GM23338 (cell line): ENCODE measurements at regions not wholly inside any gene's neighbourhood (a gene's known extent, or its start where the extent isn't known, plus 50 kb on each side); places are given as distances from the start of the nearest gene placed in this dataset.

Source experiments
- ATAC-seq: fragments of 200-7000 bp; cut with Tn5 transposase; 3 replicates; pipeline ENCODE4 v1.9.1; 2020
- DNase-seq: peaks from one replicate; pipeline ENCODE4 v3.0.0-alpha.2; 2015; ENCODE audit warnings: low spot score
- H2AFZ ChIP-seq: fragments of 200-600 bp; sonication (generic); 2 replicates; pipeline ENCODE4 v1.8.0; 2016; ENCODE audit warnings: antibody characterized with exemption, mild to moderate bottlenecking, moderate library complexity
- H3F3A ChIP-seq: fragments of 200-600 bp; sonication (generic); replicated peaks from 2 replicates; pipeline ENCODE4 v1.8.0; 2017; ENCODE audit warnings: antibody characterized with exemption, mixed run types, low read depth
- H3K27ac ChIP-seq: fragments of 200-600 bp; sonication (generic); 2 replicates; pipeline ENCODE4 v1.6.1; 2016; ENCODE audit warnings: low read depth
- H3K27me3 ChIP-seq: fragments of 200-600 bp; sonication (generic); 2 replicates; pipeline ENCODE4 v1.8.0; 2016; ENCODE audit warnings: mild to moderate bottlenecking, mixed run types, moderate library complexity; ENCODE audit not compliant: insufficient read depth
- H3K36me3 ChIP-seq: fragments of 200-600 bp; sonication (generic); 2 replicates; pipeline ENCODE4 v1.8.0; 2016; ENCODE audit warnings: mild to moderate bottlenecking; ENCODE audit not compliant: insufficient read depth
- H3K4me1 ChIP-seq: fragments of 200-600 bp; sonication (generic); 2 replicates; pipeline ENCODE4 v1.8.0; 2016; ENCODE audit warnings: mild to moderate bottlenecking, moderate library complexity; ENCODE audit not compliant: insufficient read depth
- H3K4me2 ChIP-seq: fragments of 200-600 bp; sonication (generic); 2 replicates; pipeline ENCODE4 v1.7.1; 2017; ENCODE audit warnings: mixed run types
- H3K4me3 ChIP-seq: fragments of 200-600 bp; sonication (generic); 2 replicates; pipeline ENCODE4 v1.6.1; 2016; ENCODE audit warnings: mixed run types
- H3K79me2 ChIP-seq: fragments of 200-600 bp; sonication (generic); replicated peaks from 2 replicates; pipeline ENCODE4 v1.8.0; 2017; ENCODE audit warnings: mild to moderate bottlenecking; ENCODE audit not compliant: insufficient read depth
- H3K9me2 ChIP-seq: fragments of 200-600 bp; sonication (generic); 2 replicates; pipeline ENCODE4 v1.8.0; 2017; ENCODE audit not compliant: insufficient read depth
- H4K20me1 ChIP-seq: fragments of 200-600 bp; sonication (generic); replicated peaks from 2 replicates; pipeline ENCODE4 v1.8.0; 2017; ENCODE audit warnings: mild to moderate bottlenecking; ENCODE audit not compliant: insufficient read depth
- H3K27ac Mint-ChIP-seq: 2 replicates; pipeline ENCODE4 v1.8.0; 2020; ENCODE audit warnings: inconsistent platforms, mild to moderate bottlenecking, moderate library complexity, mixed read lengths
- H3K27me3 Mint-ChIP-seq: 3 replicates; pipeline ENCODE4 v1.8.0; 2022; ENCODE audit warnings: low read depth, mild to moderate bottlenecking, moderate library complexity, mixed read lengths, inconsistent platforms; ENCODE audit not compliant: insufficient read depth, poor library complexity
- H3K36me3 Mint-ChIP-seq: 3 replicates; pipeline ENCODE4 v1.8.0; 2021; ENCODE audit warnings: low read depth, mild to moderate bottlenecking, inconsistent platforms, moderate library complexity, mixed read lengths
- H3K4me1 Mint-ChIP-seq: 3 replicates; pipeline ENCODE4 v1.8.0; 2020; ENCODE audit warnings: mild to moderate bottlenecking, inconsistent platforms, mixed read lengths
- H3K4me3 Mint-ChIP-seq: 3 replicates; pipeline ENCODE4 v1.8.0; 2021; ENCODE audit warnings: moderate library complexity, mild to moderate bottlenecking, inconsistent platforms, mixed read lengths
- H3K9me3 Mint-ChIP-seq: 3 replicates; pipeline ENCODE4 v1.8.0; 2020; ENCODE audit warnings: moderate library complexity, mild to moderate bottlenecking, inconsistent platforms, mixed read lengths
- CREB1 ChIP-seq: fragments of 250-450 bp; sonication (Bioruptor Pico); IDR thresholded peaks from 2 replicates; pipeline ENCODE4 v1.5.0; 2020; ENCODE audit warnings: low read depth, mild to moderate bottlenecking, moderate library complexity
- ETS1 ChIP-seq: IDR thresholded peaks from 2 replicates; pipeline ENCODE4 v1.6.1; 2016; ENCODE audit warnings: antibody characterized with exemption
- EZH2 ChIP-seq: fragments of 200-600 bp; sonication (generic); IDR thresholded peaks from one replicate; pipeline ENCODE4 v1.8.0; 2017; ENCODE audit warnings: antibody characterized with exemption, mild to moderate bottlenecking, low read depth; ENCODE audit not compliant: unreplicated experiment
- EZH2phosphoT487 ChIP-seq: fragments of 200-600 bp; sonication (generic); IDR thresholded peaks from one replicate; pipeline ENCODE4 v1.8.1; 2018; ENCODE audit warnings: antibody characterized with exemption; ENCODE audit not compliant: unreplicated experiment
- JUNB ChIP-seq: IDR thresholded peaks from one replicate; pipeline ENCODE4 v1.6.1; 2016; ENCODE audit warnings: antibody characterized with exemption; ENCODE audit not compliant: unreplicated experiment
- POLR2AphosphoS5 ChIP-seq: IDR thresholded peaks from 2 replicates; pipeline ENCODE4 v1.6.1; 2016; ENCODE audit warnings: antibody characterized with exemption, low read depth
- ZNF462 ChIP-seq: fragments of 250-450 bp; sonication (Bioruptor Pico); IDR thresholded peaks from 2 replicates; pipeline ENCODE4 v1.5.0; 2020; ENCODE audit warnings: mild to moderate bottlenecking, moderate library complexity
- TF ChIP-seq, protein P1 (sequence below): IDR thresholded peaks from one replicate; pipeline ENCODE4 v1.6.1; 2018; ENCODE audit warnings: antibody characterized with exemption; ENCODE audit not compliant: unreplicated experiment

GRCh38 chr15:31169558-31169957 is 68.0 kb upstream of the TRPM1 start:
- TF ChIP-seq CREB1 (CRISPR knock-in tag) (no peak), POLR2AphosphoS5 (no peak), EZH2phosphoT487 (no peak)
- TF ChIP-seq, protein P1, sequence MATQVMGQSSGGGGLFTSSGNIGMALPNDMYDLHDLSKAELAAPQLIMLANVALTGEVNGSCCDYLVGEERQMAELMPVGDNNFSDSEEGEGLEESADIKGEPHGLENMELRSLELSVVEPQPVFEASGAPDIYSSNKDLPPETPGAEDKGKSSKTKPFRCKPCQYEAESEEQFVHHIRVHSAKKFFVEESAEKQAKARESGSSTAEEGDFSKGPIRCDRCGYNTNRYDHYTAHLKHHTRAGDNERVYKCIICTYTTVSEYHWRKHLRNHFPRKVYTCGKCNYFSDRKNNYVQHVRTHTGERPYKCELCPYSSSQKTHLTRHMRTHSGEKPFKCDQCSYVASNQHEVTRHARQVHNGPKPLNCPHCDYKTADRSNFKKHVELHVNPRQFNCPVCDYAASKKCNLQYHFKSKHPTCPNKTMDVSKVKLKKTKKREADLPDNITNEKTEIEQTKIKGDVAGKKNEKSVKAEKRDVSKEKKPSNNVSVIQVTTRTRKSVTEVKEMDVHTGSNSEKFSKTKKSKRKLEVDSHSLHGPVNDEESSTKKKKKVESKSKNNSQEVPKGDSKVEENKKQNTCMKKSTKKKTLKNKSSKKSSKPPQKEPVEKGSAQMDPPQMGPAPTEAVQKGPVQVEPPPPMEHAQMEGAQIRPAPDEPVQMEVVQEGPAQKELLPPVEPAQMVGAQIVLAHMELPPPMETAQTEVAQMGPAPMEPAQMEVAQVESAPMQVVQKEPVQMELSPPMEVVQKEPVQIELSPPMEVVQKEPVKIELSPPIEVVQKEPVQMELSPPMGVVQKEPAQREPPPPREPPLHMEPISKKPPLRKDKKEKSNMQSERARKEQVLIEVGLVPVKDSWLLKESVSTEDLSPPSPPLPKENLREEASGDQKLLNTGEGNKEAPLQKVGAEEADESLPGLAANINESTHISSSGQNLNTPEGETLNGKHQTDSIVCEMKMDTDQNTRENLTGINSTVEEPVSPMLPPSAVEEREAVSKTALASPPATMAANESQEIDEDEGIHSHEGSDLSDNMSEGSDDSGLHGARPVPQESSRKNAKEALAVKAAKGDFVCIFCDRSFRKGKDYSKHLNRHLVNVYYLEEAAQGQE: no peak
- H2AFZ ChIP-seq: no peak overlapping the region
- no peaks in the 10 kb centered on the region for H3K27me3 ChIP-seq
- Mint-ChIP-seq H3K27me3 (peaks cover 3% of the 10 kb centered on the region), H3K36me3 (no peaks in the 10 kb centered on the region), H3K27ac (no peak overlapping the region), H3K4me3 (no peak overlapping the region), H3K4me1 (no peaks in the 10 kb centered on the region), H3K9me3 (no peaks in the 10 kb centered on the region; the same call in 2 of the 3 replicates)
- no peak overlapping the region for H3K4me2 ChIP-seq
- H3K79me2 ChIP-seq: no peaks in the 10 kb centered on the region
- no peak overlapping the region for H3K27ac ChIP-seq
- H3K4me1 ChIP-seq: no peaks in the 10 kb centered on the region
- H3K9me2 ChIP-seq: no peaks in the 10 kb centered on the region
- no peak for DNase-seq
- H4K20me1 ChIP-seq: no peaks in the 10 kb centered on the region
- no peak overlapping the region for H3K4me3 ChIP-seq
- no peaks in the 10 kb centered on the region for H3F3A ChIP-seq
- ATAC-seq: no peak
- no peaks in the 10 kb centered on the region for H3K36me3 ChIP-seq

DNA sequence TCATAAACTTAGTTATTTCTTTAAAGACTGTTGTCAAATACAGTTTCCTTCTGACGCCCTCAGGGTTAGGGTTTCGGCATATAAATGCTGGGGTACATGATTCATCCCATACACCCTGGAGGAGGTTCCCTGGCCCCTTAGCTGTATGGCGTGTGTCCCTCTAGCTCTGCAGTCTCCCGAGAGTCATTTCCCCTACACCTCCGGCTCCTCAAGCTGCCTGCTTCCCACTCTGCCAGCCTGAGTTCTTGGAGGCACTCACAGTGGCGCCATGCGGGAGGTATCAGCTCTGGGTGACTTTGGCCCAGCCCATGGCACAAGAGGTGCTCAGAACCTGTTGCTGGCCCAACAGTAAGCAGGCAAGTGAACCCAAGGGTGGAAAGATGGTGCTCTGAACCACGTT is 70.2 kb upstream of the TRPM1 start:
- DNase-seq (no peak), ATAC-seq (no peak)
- no peaks in the 10 kb centered on the region; the same call in 2 of the 3 replicates for H3K36me3 Mint-ChIP-seq
- Histone ChIP-seq H3K4me1 (no peaks in the 10 kb centered on the region), H3K27ac (no peak overlapping the region), H3F3A (no peaks in the 10 kb centered on the region), H3K27me3 (no peaks in the 10 kb centered on the region), H4K20me1 (no peaks in the 10 kb centered on the region), H3K9me2 (no peaks in the 10 kb centered on the region), H2AFZ (no peak overlapping the region), H3K79me2 (no peaks in the 10 kb centered on the region), H3K4me3 (no peak overlapping the region), H3K36me3 (no peaks in the 10 kb centered on the region), H3K4me2 (no peak overlapping the region)
- H3K4me3 Mint-ChIP-seq: no peak overlapping the region
- no peaks in the 10 kb centered on the region for H3K4me1 Mint-ChIP-seq
- TF ChIP-seq ETS1 (no peak), ZNF462 (CRISPR knock-in tag) (no peak), EZH2 (no peak), JUNB (no peak)
- TF ChIP-seq, protein P1: no peak
- H3K9me3 Mint-ChIP-seq: no peaks in the 10 kb centered on the region; the same call in 2 of the 3 replicates
- H3K27me3 Mint-ChIP-seq: peaks cover 3% of the 10 kb centered on the region
- no peak overlapping the region for H3K27ac Mint-ChIP-seq
